ENCODE measurements at regions not wholly inside any gene's neighbourhood (a gene's known extent, or its start where the extent isn't known, plus 50 kb on each side); places are given as distances from the start of the nearest gene placed in this dataset.

- TF ChIP-seq CTCF (IDR thresholded peaks at IDR 0.05) (no peak), POLR2A (IDR thresholded peaks at IDR 0.05) (no peak)
- 84% methylated on average over 6 of the region's 10 CpGs for WGBS (ENCODE audit: insufficient coverage, low coverage, low lambda C conversion rate, missing lambda C conversion rate)
- Histone ChIP-seq H3K4me3 (no peak overlapping the region), H3K4me1 (no peaks in the 10 kb centered on the region), H3K27me3 (no peaks in the 10 kb centered on the region), H3K27ac (no peak overlapping the region), H3K36me3 (no peaks in the 10 kb centered on the region), H3K9me3 (no peaks in the 10 kb centered on the region)
- intact Hi-C loops (cut with DNase I) = no loop called here
- no peak for ATAC-seq
- no peak for DNase-seq
These were observed 121.5 kb upstream of the SLC10A2 start for GRCh38 chr13:103187721-103188156.

- 57% methylated on average over 2 of the region's 2 CpGs for WGBS (ENCODE audit: insufficient coverage, low coverage, low lambda C conversion rate, missing lambda C conversion rate)
- Histone ChIP-seq H3K27ac (no peak overlapping the region), H3K9me3 (no peaks in the 10 kb centered on the region), H3K36me3 (no peaks in the 10 kb centered on the region), H3K27me3 (no peaks in the 10 kb centered on the region), H3K4me3 (no peak overlapping the region), H3K4me1 (no peaks in the 10 kb centered on the region)
- intact Hi-C loops (cut with DNase I) = no loop called here
- no peak for TF ChIP-seq CTCF (IDR thresholded peaks at IDR 0.05)
- TF ChIP-seq POLR2A (IDR thresholded peaks at IDR 0.05) = no peak
- no peak for ATAC-seq
- no peak for DNase-seq
These were observed 118.2 kb upstream of the SLC10A2 start for GRCh38 chr13:103184413-103184812.

- H3K27me3 ChIP-seq = no peaks in the 10 kb centered on the region
- TF ChIP-seq POLR2A (IDR thresholded peaks at IDR 0.05) = no peak
- TF ChIP-seq CTCF (IDR thresholded peaks at IDR 0.05) = no peak
- H3K4me3 ChIP-seq = no peak overlapping the region
- H3K27ac ChIP-seq = no peak overlapping the region
- intact Hi-C loops (cut with DNase I) = no loop called here
- ATAC-seq (no peak), DNase-seq (no peak)
- H3K36me3 ChIP-seq = no peaks in the 10 kb centered on the region
- H3K4me1 ChIP-seq = no peaks in the 10 kb centered on the region
- no peaks in the 10 kb centered on the region for H3K9me3 ChIP-seq
- 62% methylated on average over 10 of the region's 10 CpGs for WGBS (ENCODE audit: insufficient coverage, low coverage, low lambda C conversion rate, missing lambda C conversion rate)
These were observed 113.0 kb upstream of the SLC10A2 start for GRCh38 chr13:103178986-103179943.

GRCh38 chr13:103174966-103175365 lies 108.7 kb upstream of the SLC10A2 start:
- H3K36me3 ChIP-seq = no peaks in the 10 kb centered on the region
- no peak for ATAC-seq

More at GRCh38 chr13:103174966-103175365, 108.7 kb upstream of the SLC10A2 start:
- intact Hi-C loops (cut with DNase I) = no loop called here
- WGBS (ENCODE audit: insufficient coverage, low coverage, low lambda C conversion rate, missing lambda C conversion rate) = 65% methylated on average over 6 of the region's 6 CpGs
- TF ChIP-seq CTCF (IDR thresholded peaks at IDR 0.05) (no peak), POLR2A (IDR thresholded peaks at IDR 0.05) (no peak)
- Histone ChIP-seq H3K4me1 (no peaks in the 10 kb centered on the region), H3K4me3 (no peak overlapping the region), H3K9me3 (no peaks in the 10 kb centered on the region), H3K27me3 (no peaks in the 10 kb centered on the region), H3K27ac (no peak overlapping the region)
- DNase-seq = no peak

All from right lobe of liver (tissue), 6 donors.